Cardiac muscle cell (in vitro differentiated cells and primary cell): ENCODE measurements at regions not wholly inside any gene's neighbourhood (a gene's known extent, or its start where the extent isn't known, plus 50 kb on each side); places are given as distances from the start of the nearest gene placed in this dataset.
"Not testable (repeated sequence)": the region's sequence is repeated elsewhere in the genome, so short reads cannot be mapped to it uniquely, and the experiment has no call there.

Source experiments
- DNase-seq, 2 donors: peaks; one replicate each; pipeline versions ENCODE4 v3.0.0 to v3.0.0-alpha.2; 2010 to 2017; ENCODE audit warnings: low read depth in 1 of 2, low spot score in 1 of 2
- H3K27ac ChIP-seq: fragments of 200-600 bp; sonication (generic); 2 replicates; pipeline ENCODE4 v1.5.1; 2016
- H3K27me3 ChIP-seq: fragments of 200-600 bp; sonication (generic); 2 replicates; pipeline ENCODE4 v1.6.0; 2016; ENCODE audit warnings: control low read depth
- H3K36me3 ChIP-seq: fragments of 200-600 bp; sonication (generic); 2 replicates; pipeline ENCODE4 v1.5.1; 2016; ENCODE audit warnings: control low read depth
- H3K4me1 ChIP-seq: fragments of 200-600 bp; sonication (generic); 2 replicates; pipeline ENCODE4 v1.8.1; 2017; ENCODE audit warnings: low read depth, mild to moderate bottlenecking, mixed run types
- H3K4me3 ChIP-seq: fragments of 200-600 bp; sonication (generic); 2 replicates; pipeline ENCODE4 v1.5.1; 2016; ENCODE audit warnings: mild to moderate bottlenecking
- H3K9me3 ChIP-seq: fragments of 200-600 bp; sonication (generic); 2 replicates; pipeline ENCODE4 v1.5.1; 2017; ENCODE audit warnings: low read depth, mild to moderate bottlenecking, control low read depth
- TF ChIP-seq, protein P1 (sequence below): IDR thresholded peaks from 2 replicates; pipeline ENCODE4 v1.5.1; 2012; ENCODE audit warnings: low read depth, mild to moderate bottlenecking, low read length

DNA sequence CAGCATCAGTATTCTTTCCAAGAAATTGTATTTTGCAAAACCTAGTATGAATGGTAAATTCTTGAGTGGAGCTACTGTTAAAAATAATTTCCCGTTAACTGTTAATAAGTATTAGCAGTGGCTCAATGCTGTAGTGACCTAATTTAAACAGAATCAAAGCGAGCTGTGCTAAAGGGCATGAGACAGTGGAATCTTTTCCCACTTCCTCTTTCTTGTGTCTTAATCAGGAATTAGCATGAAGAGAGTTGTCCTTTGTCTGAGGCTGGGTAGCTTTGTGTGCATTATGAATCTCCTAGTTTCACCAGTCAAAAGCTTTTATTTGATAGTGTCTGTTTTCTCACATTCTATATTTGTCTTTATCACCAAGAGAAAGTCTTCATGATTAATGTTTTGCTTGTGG lies 298.8 kb upstream of the GCFC2 start:
- H3K36me3 ChIP-seq, result no peaks in the 10 kb centered on the region
- TF ChIP-seq, protein P1, sequence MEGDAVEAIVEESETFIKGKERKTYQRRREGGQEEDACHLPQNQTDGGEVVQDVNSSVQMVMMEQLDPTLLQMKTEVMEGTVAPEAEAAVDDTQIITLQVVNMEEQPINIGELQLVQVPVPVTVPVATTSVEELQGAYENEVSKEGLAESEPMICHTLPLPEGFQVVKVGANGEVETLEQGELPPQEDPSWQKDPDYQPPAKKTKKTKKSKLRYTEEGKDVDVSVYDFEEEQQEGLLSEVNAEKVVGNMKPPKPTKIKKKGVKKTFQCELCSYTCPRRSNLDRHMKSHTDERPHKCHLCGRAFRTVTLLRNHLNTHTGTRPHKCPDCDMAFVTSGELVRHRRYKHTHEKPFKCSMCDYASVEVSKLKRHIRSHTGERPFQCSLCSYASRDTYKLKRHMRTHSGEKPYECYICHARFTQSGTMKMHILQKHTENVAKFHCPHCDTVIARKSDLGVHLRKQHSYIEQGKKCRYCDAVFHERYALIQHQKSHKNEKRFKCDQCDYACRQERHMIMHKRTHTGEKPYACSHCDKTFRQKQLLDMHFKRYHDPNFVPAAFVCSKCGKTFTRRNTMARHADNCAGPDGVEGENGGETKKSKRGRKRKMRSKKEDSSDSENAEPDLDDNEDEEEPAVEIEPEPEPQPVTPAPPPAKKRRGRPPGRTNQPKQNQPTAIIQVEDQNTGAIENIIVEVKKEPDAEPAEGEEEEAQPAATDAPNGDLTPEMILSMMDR, result no peak
- H3K27ac ChIP-seq, result no peak overlapping the region
- H3K9me3 ChIP-seq, result no peaks in the 10 kb centered on the region
- H3K4me1 ChIP-seq, result no peaks in the 10 kb centered on the region
- no peak for DNase-seq
- H3K27me3 ChIP-seq, result no peaks in the 10 kb centered on the region
- H3K4me3 ChIP-seq, result no peak overlapping the region

GRCh38 chr2:76008001-76008702 lies 297.4 kb upstream of the GCFC2 start:
- TF ChIP-seq, protein P1, result no peak
- no peak overlapping the region for H3K27ac ChIP-seq

GRCh38 chr2:76000425-76000824 lies 289.7 kb upstream of the GCFC2 start:
- H3K27me3 ChIP-seq, result no peaks in the 10 kb centered on the region
- no peaks in the 10 kb centered on the region for H3K9me3 ChIP-seq
- no peaks in the 10 kb centered on the region for H3K4me1 ChIP-seq
- H3K36me3 ChIP-seq, result no peaks in the 10 kb centered on the region
- TF ChIP-seq, protein P1, result no peak
- H3K27ac ChIP-seq, result no peak overlapping the region
- DNase-seq, result no peak
- no peak overlapping the region for H3K4me3 ChIP-seq

More at GRCh38 chr2:76008001-76008702, 297.4 kb upstream of the GCFC2 start:
- Histone ChIP-seq H3K4me3 (no peak overlapping the region), H3K9me3 (no peaks in the 10 kb centered on the region), H3K4me1 (no peaks in the 10 kb centered on the region), H3K36me3 (no peaks in the 10 kb centered on the region), H3K27me3 (no peaks in the 10 kb centered on the region)
- peak in 1 of 2 donors; percentile 16 for DNase-seq

DNA sequence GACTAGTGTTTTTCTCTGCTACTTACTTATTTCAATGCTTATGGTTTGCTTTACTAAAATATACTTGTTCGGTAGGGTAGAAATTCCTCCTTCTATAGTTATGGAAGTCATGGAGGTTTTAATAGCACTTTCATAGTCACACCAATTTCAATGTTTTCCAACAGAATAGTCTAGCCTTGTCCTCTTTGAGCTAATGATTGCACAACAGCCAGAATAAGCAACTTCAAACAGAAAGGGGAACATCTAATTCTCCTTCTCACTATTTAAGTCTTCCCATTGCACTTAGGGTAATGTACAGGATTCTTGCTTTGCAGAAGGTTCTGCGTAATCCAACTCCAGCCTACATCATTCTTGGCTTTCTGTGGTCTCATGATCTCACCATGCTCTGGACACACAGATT lies 287.7 kb upstream of the GCFC2 start:
- H3K36me3 ChIP-seq, result no peaks in the 10 kb centered on the region
- TF ChIP-seq, protein P1, result no peak
- no peaks in the 10 kb centered on the region for H3K4me1 ChIP-seq
- H3K27me3 ChIP-seq, result no peaks in the 10 kb centered on the region
- H3K27ac ChIP-seq, result no peak overlapping the region
- H3K9me3 ChIP-seq, result no peaks in the 10 kb centered on the region
- no peak overlapping the region for H3K4me3 ChIP-seq
- DNase-seq, result no peak

DNA sequence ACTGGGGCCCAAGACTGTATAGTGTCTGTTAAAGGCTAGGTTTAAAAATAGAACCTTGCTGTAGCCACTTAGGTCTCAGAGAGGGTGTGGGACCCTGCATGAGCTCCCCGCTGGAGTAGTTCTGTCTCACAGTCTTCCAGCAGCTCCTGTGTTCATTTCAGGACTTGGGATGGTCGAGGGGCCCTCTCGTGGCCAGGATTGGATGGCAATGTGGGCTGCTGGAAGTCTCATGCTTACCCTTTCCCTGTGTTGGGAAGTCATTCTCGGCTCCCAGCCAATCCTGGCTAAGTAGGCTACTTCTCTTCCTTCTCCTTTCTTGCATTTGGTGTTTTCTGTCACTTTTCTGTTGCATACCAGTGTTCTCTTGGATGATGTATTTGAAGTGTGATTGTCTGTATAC lies 284.0 kb upstream of the GCFC2 start:
- no peak overlapping the region for H3K4me3 ChIP-seq
- H3K36me3 ChIP-seq, result no peaks in the 10 kb centered on the region
- H3K9me3 ChIP-seq, result no peaks in the 10 kb centered on the region
- no peaks in the 10 kb centered on the region for H3K27me3 ChIP-seq
- TF ChIP-seq, protein P1, result no peak
- no peak overlapping the region for H3K27ac ChIP-seq
- peak in 1 of 2 donors; percentile 0 for DNase-seq
- H3K4me1 ChIP-seq, result no peaks in the 10 kb centered on the region

- H3K4me3 ChIP-seq, DNase-seq, H3K27ac ChIP-seq, H3K36me3 ChIP-seq, H3K9me3 ChIP-seq, H3K4me1 ChIP-seq, H3K27me3 ChIP-seq: not testable (repeated sequence)
Measured at GRCh38 chr2:75988622-75989021, 277.9 kb upstream of the GCFC2 start.
